GM18505 (cell line): ENCODE measurements at regions not wholly inside any gene's neighbourhood (a gene's known extent, or its start where the extent isn't known, plus 50 kb on each side); places are given as distances from the start of the nearest gene placed in this dataset.
A peak's percentile ranks its signal among the peaks of the same experiment; 100 is the strongest.

Experiments
- ATAC-seq: cut with Tn5 transposase; IDR thresholded peaks from one replicate; pipeline ENCODE4 v1.9.1; 2021; ENCODE audit not compliant: unreplicated experiment
- POLR2A ChIP-seq: IDR thresholded peaks from 4 replicates; pipeline ENCODE4 v1.6.1; 2011; ENCODE audit warnings: borderline replicate concordance; ENCODE audit not compliant: insufficient read depth, insufficient read length; ENCODE audit errors: extremely low read depth

GRCh38 chr5:168039039-168039438, 252.4 kb upstream of the WWC1 start:
- ATAC-seq = no peak
- no peak for TF ChIP-seq POLR2A

DNA sequence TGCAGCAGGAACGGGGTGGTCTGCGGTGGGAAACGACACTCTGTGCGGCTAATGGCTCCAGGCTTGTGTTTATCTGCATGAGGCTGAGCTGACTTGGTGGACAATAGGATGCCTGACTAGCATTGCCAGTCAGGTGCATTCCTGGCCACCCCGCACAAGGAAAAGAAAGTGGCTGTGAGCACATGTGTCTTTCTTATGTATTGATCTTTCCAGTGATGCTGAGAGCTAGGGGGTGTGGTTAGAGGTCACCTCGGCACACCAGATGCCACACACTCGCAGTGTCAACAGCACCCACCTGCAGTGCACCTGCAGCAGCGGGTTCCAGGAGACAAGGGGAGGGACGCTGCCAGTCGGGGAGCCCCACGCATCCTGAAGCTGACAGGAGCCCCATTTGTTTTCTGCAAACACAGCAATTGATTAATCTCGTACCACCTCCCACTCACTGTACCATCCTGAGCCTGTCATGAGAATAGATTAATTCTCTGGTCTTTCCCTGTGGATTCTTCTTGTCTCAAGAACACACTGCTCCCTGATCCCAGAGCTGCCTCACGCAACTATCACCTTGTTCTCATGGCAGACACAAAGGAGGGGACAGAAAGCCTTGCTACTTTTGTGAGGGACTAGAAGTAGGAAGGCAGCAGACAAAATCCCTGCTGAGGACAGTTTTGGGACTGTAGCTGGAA, 251.7 kb upstream of the WWC1 start:
- no peak for ATAC-seq

DNA sequence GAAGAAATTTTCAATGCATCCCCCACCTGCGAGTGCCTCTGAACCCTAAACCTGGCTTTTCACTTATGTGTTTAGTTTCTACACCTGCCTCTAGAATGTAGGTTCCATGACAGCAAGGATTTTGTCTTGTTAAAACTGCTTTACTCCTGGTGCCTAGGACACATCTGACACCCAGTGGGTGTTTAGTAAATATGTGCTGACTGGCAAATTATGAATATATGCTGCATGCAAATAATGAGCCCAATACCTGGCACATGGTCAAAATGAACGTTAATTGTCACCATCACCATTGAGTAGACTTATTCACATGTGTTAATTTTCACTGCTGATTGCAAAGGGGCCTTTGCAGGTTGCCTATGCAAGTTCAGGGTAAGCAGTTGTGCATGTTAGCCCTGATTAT, 249.9 kb upstream of the WWC1 start:
- ATAC-seq = no peak
- TF ChIP-seq POLR2A = no peak

More for the DNA sequence above, 251.7 kb upstream of the WWC1 start:
- no peak for TF ChIP-seq POLR2A

DNA sequence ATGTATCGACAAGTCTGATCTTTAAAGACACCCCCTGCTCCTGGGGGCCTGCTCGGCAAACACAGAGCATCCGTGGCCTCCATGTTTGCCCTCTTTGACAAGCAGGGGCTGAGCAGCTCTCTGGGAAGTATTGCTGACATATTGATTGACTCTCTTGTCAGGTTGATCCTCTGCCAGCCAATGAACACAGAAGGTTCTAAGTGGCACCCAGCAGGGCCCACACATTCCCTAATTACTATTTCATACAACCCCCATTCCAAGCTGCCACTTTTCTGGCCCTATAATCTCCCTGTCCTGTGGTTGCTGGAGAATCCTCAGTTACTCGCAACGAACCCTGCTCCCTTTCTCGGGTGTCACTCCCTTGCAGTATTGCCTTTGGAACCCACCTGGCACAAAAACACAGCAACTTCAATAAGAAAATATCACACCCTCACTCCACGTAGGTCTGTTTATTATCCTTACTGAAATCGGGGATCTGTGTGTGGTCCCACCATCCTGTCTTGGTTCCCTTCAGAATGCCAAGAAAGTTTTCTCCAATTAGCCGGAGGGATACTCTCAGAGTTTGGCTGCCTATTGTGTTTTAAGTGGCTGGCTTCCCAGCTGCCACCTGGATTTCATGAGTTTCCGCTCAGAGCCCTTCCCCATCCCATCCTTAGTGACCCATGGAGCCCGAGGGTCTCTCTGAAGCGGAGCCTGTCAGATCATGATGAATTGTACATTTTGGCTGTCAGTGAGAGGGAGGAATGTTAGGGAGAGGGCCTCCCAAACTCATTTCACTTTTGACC, 249.0 kb upstream of the WWC1 start:
- TF ChIP-seq POLR2A = no peak
- no peak for ATAC-seq

DNA sequence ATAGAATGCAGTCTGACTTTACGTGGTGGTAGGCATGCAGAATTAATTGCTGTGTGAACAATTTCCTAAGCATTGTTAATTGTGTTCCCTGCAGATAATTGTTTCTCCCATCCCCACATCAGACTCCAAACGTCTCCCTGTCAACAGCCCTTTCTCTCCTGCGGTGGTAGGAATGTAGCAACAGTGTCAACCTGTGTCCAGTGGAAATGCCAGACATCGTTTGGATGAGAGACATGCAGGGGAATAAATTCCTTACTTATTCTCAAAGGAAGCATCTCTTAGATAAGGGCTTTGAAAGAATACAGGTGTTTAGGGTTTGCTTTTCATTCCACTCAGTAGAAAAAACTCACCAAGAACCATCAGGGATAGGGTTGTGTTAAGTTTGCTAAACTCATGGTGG, 245.3 kb upstream of the WWC1 start:
- TF ChIP-seq POLR2A = no peak
- no peak for ATAC-seq

DNA sequence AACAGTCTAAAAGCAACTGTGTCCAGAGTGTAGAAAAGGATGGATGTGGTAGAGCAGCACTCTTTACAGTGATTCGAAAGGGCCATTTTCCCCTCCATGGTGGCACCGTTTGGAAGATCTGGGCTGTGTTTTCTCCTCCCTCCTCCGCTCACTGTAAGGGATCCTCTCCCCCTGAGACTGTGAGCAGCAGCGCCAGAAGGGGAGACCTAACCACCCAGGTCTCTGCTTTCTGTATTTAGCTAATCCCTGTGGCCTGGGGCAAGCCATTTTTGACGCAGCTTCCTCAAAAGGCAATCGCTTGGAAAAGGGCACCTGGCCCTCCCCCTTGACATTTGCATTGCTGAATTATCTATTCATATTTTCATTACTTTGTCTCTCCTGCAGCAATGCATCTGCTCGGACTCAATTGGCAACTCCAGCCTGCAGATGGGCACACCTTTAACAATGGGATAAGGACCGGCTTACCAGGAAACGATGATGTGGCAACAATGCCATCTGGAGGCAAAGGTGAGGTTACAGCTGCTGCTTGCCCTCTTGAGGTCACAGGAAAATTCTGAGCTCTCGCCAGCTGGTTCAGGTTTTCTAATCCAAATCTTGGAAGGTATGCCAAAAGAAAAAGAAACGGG, 244.3 kb upstream of the WWC1 start:
- peak; percentile 74 for ATAC-seq
- TF ChIP-seq POLR2A = no peak

- TF ChIP-seq POLR2A = no peak
- ATAC-seq = peak; percentile 26
These were observed 243.8 kb upstream of the WWC1 start for GRCh38 chr5:168047669-168048111.

DNA sequence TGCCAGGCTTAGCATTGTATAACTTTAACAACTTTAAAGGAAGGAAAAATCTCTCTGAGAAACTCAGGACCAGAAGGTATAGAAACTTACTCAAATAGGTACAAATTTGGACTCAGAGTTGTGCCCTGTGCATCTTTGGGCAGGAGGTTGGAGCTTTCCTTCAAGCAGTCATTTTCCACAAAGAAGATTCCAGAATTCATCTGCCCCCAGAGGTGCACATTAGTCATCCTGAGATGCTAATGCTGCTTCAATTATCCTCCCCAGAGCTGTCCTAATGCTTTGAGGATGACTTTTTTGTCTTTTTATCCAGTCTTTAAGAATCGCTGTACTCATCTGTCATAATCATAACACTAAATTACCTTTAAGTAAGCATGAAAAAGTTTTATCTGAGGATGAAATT, 243.0 kb upstream of the WWC1 start:
- ATAC-seq = no peak

GRCh38 chr5:168052686-168053085, 238.8 kb upstream of the WWC1 start:
- no peak for ATAC-seq
- TF ChIP-seq POLR2A = no peak

More for the DNA sequence above, 243.0 kb upstream of the WWC1 start:
- TF ChIP-seq POLR2A = no peak

GRCh38 chr5:168054091-168054490, 237.4 kb upstream of the WWC1 start:
- no peak for ATAC-seq
- TF ChIP-seq POLR2A = no peak

DNA sequence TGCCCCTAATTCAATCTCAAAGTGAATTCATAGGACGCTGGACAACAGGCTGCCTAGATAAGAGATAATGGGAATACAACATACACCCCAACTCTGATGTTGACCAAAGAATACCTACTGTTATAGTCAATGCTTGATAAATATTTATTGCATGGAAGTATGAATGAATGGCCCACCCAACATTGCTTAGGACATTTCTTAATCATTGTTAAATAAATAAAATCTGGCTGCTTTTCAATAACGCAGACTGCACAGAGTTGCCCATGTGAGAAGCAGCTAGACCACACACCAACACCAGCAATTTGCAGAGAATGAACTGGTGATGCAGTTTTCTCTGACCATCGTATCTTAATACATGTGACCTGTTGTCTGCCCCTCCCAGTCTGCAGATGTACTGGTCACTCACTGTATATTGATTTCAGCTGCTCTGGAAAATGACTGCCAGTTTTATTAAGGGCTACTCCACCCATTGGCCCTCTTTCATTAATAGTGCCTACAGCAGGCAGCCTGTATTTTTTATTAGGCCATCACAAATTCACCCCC, 236.2 kb upstream of the WWC1 start:
- no peak for TF ChIP-seq POLR2A
- ATAC-seq = no peak

DNA sequence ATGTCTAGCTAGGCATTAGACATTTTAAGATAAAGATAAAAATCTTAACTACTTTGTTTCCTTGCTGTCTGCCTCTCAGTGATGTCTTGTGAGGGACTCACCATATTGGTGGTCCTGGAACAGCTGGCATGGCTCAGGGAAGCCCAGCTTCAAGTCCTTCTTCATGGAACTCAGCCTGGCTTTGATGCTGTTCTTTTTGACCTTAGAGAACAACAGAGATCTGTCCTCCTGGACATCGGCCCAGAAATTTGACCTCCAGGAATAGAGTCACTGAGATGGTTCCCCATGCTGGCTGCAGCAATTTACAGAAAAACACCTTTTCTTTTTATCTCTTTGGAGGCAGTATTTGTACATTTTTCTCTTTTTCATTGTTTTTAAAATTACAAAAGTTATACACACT, 235.5 kb upstream of the WWC1 start:
- no peak for TF ChIP-seq POLR2A
- ATAC-seq = no peak

GRCh38 chr5:168056499-168057182, 234.8 kb upstream of the WWC1 start:
- no peak for ATAC-seq
- no peak for TF ChIP-seq POLR2A
